ENCODE measurements at regions not wholly inside any gene's neighbourhood (a gene's known extent, or its start where the extent isn't known, plus 50 kb on each side); places are given as distances from the start of the nearest gene placed in this dataset.

DNA sequence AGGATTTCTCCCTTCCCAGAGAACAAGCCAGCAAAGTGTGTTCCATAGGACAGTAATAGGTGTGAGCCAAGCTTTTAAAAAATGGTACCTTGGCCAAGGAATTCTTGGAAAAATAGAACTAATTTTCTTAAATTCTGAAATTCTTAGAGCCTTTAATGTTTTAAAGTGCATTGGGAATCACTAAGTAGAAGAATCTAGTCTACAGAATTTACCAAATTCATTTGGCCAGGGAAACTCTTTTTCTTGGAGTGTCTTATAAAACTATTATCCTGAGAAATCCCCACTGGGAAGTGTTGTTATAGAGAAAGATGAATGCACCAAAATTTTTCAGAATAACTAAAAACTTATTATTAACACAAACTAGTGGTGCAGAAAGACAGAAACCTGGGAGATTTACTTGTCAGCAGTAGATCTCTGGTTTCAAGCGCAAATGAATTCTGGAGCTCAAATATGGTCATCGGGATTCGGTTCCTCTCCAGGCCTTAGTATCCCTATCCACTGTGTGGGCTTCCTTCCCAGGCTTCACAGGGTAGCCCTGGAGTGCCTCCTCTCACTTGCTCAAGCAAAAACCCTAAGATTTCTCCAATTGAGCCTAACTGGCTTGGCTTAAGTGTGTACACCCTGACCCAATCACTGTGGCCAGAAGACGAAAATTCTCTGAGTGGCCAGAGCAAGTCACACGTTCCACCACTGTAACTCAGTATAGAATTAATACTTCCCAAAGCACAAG, 217.8 kb downstream of the CHD9NB start:
- no peaks in the 10 kb centered on the region for H3K79me2 ChIP-seq (ENCODE audit: control insufficient read depth, low read length)
- H3K4me1 ChIP-seq (ENCODE audit: control insufficient read depth, low read length) = no peaks in the 10 kb centered on the region
- H3K27me3 ChIP-seq (ENCODE audit: control insufficient read depth, low read length) = no peaks in the 10 kb centered on the region
- no peak overlapping the region for H3K4me2 ChIP-seq (ENCODE audit: low read length)
- H3F3A ChIP-seq (ENCODE audit: control insufficient read depth, insufficient read depth) = no peaks in the 10 kb centered on the region
- H3K27ac ChIP-seq (ENCODE audit: low read depth, low read length) = no peak overlapping the region
- H3K4me3 ChIP-seq (ENCODE audit: low read length) = no peak overlapping the region
- TF ChIP-seq, protein P1, sequence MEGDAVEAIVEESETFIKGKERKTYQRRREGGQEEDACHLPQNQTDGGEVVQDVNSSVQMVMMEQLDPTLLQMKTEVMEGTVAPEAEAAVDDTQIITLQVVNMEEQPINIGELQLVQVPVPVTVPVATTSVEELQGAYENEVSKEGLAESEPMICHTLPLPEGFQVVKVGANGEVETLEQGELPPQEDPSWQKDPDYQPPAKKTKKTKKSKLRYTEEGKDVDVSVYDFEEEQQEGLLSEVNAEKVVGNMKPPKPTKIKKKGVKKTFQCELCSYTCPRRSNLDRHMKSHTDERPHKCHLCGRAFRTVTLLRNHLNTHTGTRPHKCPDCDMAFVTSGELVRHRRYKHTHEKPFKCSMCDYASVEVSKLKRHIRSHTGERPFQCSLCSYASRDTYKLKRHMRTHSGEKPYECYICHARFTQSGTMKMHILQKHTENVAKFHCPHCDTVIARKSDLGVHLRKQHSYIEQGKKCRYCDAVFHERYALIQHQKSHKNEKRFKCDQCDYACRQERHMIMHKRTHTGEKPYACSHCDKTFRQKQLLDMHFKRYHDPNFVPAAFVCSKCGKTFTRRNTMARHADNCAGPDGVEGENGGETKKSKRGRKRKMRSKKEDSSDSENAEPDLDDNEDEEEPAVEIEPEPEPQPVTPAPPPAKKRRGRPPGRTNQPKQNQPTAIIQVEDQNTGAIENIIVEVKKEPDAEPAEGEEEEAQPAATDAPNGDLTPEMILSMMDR (IDR thresholded peaks at IDR 0.05; ENCODE audit: low read depth, low read length, poor library complexity, severe bottlenecking) = no peak
- TF ChIP-seq EZH2phosphoT487 (IDR thresholded peaks at IDR 0.05; ENCODE audit: borderline replicate concordance, low read length) = no peak
- H4K20me1 ChIP-seq (ENCODE audit: control insufficient read depth, insufficient read depth, low read depth, low read length) = no peaks in the 10 kb centered on the region
- H3K9me2 ChIP-seq (replicated peaks; ENCODE audit: control insufficient read depth, low read length) = no peaks in the 10 kb centered on the region
- no peaks in the 10 kb centered on the region for H3K36me3 ChIP-seq (ENCODE audit: control insufficient read depth, low read length)
- H3K9me3 ChIP-seq (ENCODE audit: control insufficient read depth, insufficient read depth, low read length) = no peaks in the 10 kb centered on the region

DNA sequence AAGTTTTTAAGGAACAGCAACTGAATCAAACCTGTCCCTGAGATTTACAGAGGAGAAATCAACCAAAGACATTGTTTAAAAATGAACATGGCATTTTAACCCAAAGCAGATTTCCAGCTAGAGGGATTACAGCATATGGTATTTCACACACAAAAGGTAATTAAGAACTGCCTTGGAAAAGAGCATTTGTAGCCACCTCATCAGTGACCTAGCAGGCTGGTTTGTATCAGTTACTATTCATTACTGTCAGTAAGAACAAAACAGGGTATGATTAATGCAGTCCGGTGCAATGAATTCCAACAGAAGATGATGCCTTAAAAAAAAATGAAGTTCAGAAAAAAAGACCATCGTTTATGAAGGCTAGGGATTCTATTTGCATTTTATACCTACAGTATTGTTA, 219.9 kb downstream of the CHD9NB start:
- Histone ChIP-seq H3K79me2 (ENCODE audit: control insufficient read depth, low read length) (no peaks in the 10 kb centered on the region), H3K27ac (ENCODE audit: low read depth, low read length) (no peak overlapping the region), H3F3A (ENCODE audit: control insufficient read depth, insufficient read depth) (no peaks in the 10 kb centered on the region), H3K9me3 (ENCODE audit: control insufficient read depth, insufficient read depth, low read length) (no peaks in the 10 kb centered on the region), H4K20me1 (ENCODE audit: control insufficient read depth, insufficient read depth, low read depth, low read length) (no peaks in the 10 kb centered on the region), H3K36me3 (ENCODE audit: control insufficient read depth, low read length) (no peaks in the 10 kb centered on the region), H3K4me2 (ENCODE audit: low read length) (no peak overlapping the region), H3K4me3 (ENCODE audit: low read length) (no peak overlapping the region), H3K4me1 (ENCODE audit: control insufficient read depth, low read length) (no peaks in the 10 kb centered on the region), H3K9me2 (replicated peaks; ENCODE audit: control insufficient read depth, low read length) (no peaks in the 10 kb centered on the region), H3K27me3 (ENCODE audit: control insufficient read depth, low read length) (no peaks in the 10 kb centered on the region)
- TF ChIP-seq, protein P1 (IDR thresholded peaks at IDR 0.05; ENCODE audit: low read depth, low read length, poor library complexity, severe bottlenecking) = no peak
- TF ChIP-seq EZH2phosphoT487 (IDR thresholded peaks at IDR 0.05; ENCODE audit: borderline replicate concordance, low read length) = no peak

DNA sequence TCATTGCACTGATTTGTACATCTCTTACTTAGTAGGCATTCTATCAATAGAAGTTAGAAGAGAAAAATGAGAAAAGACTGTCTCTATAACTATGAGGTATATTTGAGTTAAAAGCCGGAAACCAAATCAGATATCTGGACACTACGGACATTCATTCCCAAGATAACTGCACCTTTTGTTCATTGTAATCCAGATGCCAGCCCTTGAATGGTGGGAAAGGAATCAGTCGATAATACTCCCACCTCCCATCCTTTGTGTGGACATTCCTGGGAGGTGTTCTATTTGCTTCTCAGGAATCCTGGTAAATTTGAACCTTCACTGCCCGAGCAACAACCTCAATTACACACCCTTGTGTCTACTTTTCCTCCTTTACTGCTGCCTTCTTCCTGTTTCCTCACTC, 225.2 kb downstream of the CHD9NB start:
- H3F3A ChIP-seq (ENCODE audit: control insufficient read depth, insufficient read depth) = no peaks in the 10 kb centered on the region
- H4K20me1 ChIP-seq (ENCODE audit: control insufficient read depth, insufficient read depth, low read depth, low read length) = no peaks in the 10 kb centered on the region
- no peaks in the 10 kb centered on the region for H3K4me1 ChIP-seq (ENCODE audit: control insufficient read depth, low read length)
- no peak overlapping the region for H3K4me2 ChIP-seq (ENCODE audit: low read length)
- TF ChIP-seq EZH2phosphoT487 (IDR thresholded peaks at IDR 0.05; ENCODE audit: borderline replicate concordance, low read length) = no peak
- TF ChIP-seq, protein P1 (IDR thresholded peaks at IDR 0.05; ENCODE audit: low read depth, low read length, poor library complexity, severe bottlenecking) = no peak
- H3K4me3 ChIP-seq (ENCODE audit: low read length) = no peak overlapping the region
- no peaks in the 10 kb centered on the region for H3K9me3 ChIP-seq (ENCODE audit: control insufficient read depth, insufficient read depth, low read length)
- no peaks in the 10 kb centered on the region for H3K36me3 ChIP-seq (ENCODE audit: control insufficient read depth, low read length)
- no peaks in the 10 kb centered on the region for H3K27me3 ChIP-seq (ENCODE audit: control insufficient read depth, low read length)
- no peaks in the 10 kb centered on the region for H3K79me2 ChIP-seq (ENCODE audit: control insufficient read depth, low read length)
- no peak overlapping the region for H3K27ac ChIP-seq (ENCODE audit: low read depth, low read length)
- H3K9me2 ChIP-seq (replicated peaks; ENCODE audit: control insufficient read depth, low read length) = no peaks in the 10 kb centered on the region
